ENCODE measurements at regions not wholly inside any gene's neighbourhood (a gene's known extent, or its start where the extent isn't known, plus 50 kb on each side); places are given as distances from the start of the nearest gene placed in this dataset.

DNA sequence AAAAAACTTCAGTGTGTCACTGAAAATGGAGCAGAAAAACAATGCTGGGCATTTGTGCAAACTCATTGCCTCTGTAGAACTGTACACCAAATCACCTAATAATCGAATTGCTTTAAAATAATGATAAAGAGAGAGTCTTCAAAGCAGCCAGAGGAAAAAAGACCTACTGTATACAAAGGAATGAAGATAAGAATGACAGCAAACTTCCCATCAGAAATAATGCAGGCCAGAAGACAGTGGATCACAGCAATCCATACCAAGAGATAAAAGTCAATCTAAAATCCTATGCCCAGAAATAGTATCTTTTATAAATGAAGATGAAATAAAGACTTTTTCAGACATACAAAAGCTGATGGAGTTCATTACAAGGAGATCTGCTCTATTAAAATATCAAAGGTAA, 134.7 kb upstream of the VEPH1 start:
- TF ChIP-seq, protein P1, sequence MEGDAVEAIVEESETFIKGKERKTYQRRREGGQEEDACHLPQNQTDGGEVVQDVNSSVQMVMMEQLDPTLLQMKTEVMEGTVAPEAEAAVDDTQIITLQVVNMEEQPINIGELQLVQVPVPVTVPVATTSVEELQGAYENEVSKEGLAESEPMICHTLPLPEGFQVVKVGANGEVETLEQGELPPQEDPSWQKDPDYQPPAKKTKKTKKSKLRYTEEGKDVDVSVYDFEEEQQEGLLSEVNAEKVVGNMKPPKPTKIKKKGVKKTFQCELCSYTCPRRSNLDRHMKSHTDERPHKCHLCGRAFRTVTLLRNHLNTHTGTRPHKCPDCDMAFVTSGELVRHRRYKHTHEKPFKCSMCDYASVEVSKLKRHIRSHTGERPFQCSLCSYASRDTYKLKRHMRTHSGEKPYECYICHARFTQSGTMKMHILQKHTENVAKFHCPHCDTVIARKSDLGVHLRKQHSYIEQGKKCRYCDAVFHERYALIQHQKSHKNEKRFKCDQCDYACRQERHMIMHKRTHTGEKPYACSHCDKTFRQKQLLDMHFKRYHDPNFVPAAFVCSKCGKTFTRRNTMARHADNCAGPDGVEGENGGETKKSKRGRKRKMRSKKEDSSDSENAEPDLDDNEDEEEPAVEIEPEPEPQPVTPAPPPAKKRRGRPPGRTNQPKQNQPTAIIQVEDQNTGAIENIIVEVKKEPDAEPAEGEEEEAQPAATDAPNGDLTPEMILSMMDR (conservative IDR thresholded peaks at IDR 0.05; ENCODE audit: low read depth, low read length): no peak
- H3K4me3 ChIP-seq (ENCODE audit: low read depth, low read length): no peak overlapping the region
- DNase-seq (ENCODE audit: low read depth): no peak

DNA sequence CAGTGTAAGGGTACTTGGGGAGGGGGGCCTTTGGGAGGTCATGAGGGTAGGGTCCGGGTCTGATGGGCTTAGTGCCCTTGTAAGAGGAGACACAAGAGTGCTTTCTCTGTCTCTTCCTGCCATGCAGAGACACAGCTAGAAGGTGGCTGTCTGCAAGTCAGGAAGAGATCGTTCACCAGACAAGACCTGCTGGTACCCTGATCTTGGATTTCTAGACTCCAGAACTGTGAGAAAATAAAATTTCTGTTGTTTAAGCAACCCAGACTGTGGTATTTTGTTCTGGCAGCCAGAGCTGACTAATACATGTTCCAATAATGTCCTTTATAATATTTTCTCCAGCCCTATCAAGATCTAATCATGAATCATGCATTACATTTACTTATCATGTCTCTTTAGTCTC, 130.0 kb upstream of the VEPH1 start:
- no peak for DNase-seq (ENCODE audit: low read depth)
- TF ChIP-seq, protein P1 (conservative IDR thresholded peaks at IDR 0.05; ENCODE audit: low read depth, low read length): no peak
- H3K4me3 ChIP-seq (ENCODE audit: low read depth, low read length): no peak overlapping the region

GRCh38 chr3:157632075-157632474, 128.9 kb upstream of the VEPH1 start:
- no peak for DNase-seq (ENCODE audit: low read depth)
- TF ChIP-seq, protein P1 (conservative IDR thresholded peaks at IDR 0.05; ENCODE audit: low read depth, low read length): no peak
- no peak overlapping the region for H3K4me3 ChIP-seq (ENCODE audit: low read depth, low read length)

- H3K4me3 ChIP-seq (ENCODE audit: low read depth, low read length): no peak overlapping the region
- DNase-seq (ENCODE audit: low read depth): no peak
Observed at GRCh38 chr3:157631478-157631877, 128.3 kb upstream of the VEPH1 start.

GRCh38 chr3:157626817-157627216, 123.6 kb upstream of the VEPH1 start:
- TF ChIP-seq, protein P1 (conservative IDR thresholded peaks at IDR 0.05; ENCODE audit: low read depth, low read length): no peak
- no peak overlapping the region for H3K4me3 ChIP-seq (ENCODE audit: low read depth, low read length)

More at GRCh38 chr3:157631478-157631877, 128.3 kb upstream of the VEPH1 start:
- TF ChIP-seq, protein P1 (conservative IDR thresholded peaks at IDR 0.05; ENCODE audit: low read depth, low read length): no peak

DNA sequence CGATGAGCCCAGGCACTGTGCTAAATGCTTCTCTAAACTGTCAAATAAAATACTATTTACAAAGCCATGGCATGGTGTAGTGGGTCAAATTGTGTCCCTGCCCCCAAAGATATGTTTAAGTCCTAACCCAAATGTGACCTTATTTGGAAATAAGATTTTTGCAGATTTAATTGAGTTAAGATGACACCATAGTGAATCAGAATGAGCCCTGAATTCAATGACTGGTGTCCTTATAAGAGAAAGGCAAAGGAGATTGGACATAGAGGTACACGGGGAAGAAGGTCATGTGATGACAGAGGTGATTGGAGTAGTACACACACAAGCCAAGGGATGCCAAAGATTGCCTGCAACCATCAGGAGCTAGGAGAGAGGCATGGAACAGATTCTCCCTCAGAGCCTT, 121.6 kb upstream of the VEPH1 start:
- no peak overlapping the region for H3K4me3 ChIP-seq (ENCODE audit: low read depth, low read length)
- DNase-seq (ENCODE audit: low read depth): no peak
- TF ChIP-seq, protein P1 (conservative IDR thresholded peaks at IDR 0.05; ENCODE audit: low read depth, low read length): no peak

More at GRCh38 chr3:157626817-157627216, 123.6 kb upstream of the VEPH1 start:
- no peak for DNase-seq (ENCODE audit: low read depth)

GRCh38 chr3:157618886-157619285, 115.7 kb upstream of the VEPH1 start:
- TF ChIP-seq, protein P1 (conservative IDR thresholded peaks at IDR 0.05; ENCODE audit: low read depth, low read length): no peak
- H3K4me3 ChIP-seq (ENCODE audit: low read depth, low read length): no peak overlapping the region
- no peak for DNase-seq (ENCODE audit: low read depth)
